ENCODE measurements at regions not wholly inside any gene's neighbourhood (a gene's known extent, or its start where the extent isn't known, plus 50 kb on each side); places are given as distances from the start of the nearest gene placed in this dataset.

DNA sequence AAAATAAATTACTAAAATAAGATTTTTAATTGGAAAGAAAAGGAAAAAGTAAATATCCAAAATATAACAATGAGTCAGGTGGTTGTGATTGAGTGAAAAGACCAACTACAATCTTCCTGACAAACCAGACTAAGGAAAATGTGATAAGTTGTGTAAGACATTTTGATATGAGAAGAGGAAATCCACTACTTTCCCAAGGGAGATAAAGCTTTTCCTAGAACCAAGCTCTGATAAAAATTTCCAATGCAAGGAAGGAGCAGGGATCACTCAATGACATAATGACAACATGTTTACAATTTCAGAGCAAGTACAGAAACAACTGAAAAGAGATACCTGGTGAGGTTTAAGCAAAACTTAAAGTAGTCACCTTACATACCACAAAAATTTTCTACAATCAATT, 305.1 kb upstream of the RASGEF1B start:
- DNase-seq = no peak
- intact Hi-C loops (cut with DNase I) = no loop called here
- no peaks in the 10 kb centered on the region for H3K4me1 ChIP-seq (replicated peaks in 1 of 2)
- TF ChIP-seq, protein P1, sequence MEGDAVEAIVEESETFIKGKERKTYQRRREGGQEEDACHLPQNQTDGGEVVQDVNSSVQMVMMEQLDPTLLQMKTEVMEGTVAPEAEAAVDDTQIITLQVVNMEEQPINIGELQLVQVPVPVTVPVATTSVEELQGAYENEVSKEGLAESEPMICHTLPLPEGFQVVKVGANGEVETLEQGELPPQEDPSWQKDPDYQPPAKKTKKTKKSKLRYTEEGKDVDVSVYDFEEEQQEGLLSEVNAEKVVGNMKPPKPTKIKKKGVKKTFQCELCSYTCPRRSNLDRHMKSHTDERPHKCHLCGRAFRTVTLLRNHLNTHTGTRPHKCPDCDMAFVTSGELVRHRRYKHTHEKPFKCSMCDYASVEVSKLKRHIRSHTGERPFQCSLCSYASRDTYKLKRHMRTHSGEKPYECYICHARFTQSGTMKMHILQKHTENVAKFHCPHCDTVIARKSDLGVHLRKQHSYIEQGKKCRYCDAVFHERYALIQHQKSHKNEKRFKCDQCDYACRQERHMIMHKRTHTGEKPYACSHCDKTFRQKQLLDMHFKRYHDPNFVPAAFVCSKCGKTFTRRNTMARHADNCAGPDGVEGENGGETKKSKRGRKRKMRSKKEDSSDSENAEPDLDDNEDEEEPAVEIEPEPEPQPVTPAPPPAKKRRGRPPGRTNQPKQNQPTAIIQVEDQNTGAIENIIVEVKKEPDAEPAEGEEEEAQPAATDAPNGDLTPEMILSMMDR (IDR thresholded peaks at IDR 0.05) = no peak
- TF ChIP-seq POLR2A (IDR thresholded peaks at IDR 0.05) = no peak
- H3K27ac ChIP-seq = no peak overlapping the region
- no peaks in the 10 kb centered on the region for H3K27me3 ChIP-seq
- no peak overlapping the region for H3K4me3 ChIP-seq
- H3K36me3 ChIP-seq (replicated peaks in 1 of 2) = no peaks in the 10 kb centered on the region
- H3K9me3 ChIP-seq (replicated peaks in 1 of 3) = no peaks in the 10 kb centered on the region

DNA sequence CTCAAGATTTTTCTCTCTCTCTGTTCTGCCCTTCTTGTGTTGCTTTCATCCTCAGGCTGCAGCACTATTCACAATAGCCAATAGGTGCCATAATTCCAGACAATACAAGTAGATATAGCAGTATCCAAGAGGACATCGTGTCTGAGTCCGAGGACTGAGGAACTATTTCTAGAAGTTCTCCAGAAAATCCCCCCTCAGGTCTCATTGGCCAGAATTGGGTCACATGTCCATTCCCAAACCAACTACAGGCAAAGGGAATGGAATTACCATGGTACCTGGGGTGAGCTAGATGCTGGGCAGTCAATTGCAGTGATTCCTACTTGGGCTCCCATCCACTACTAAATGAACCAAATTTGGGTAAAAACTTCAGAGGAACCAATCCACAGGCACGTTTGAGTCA, 301.9 kb upstream of the RASGEF1B start:
- intact Hi-C loops (cut with DNase I) = no loop called here
- Histone ChIP-seq H3K27ac (no peak overlapping the region), H3K4me3 (no peak overlapping the region), H3K36me3 (replicated peaks in 1 of 2) (no peaks in the 10 kb centered on the region), H3K27me3 (no peaks in the 10 kb centered on the region), H3K9me3 (replicated peaks in 1 of 3) (no peaks in the 10 kb centered on the region), H3K4me1 (replicated peaks in 1 of 2) (no peaks in the 10 kb centered on the region)
- no peak for TF ChIP-seq POLR2A (IDR thresholded peaks at IDR 0.05)
- WGBS, 4 donors = 78 to 85% (median 84%) methylated on average over 3 of the region's 3 CpGs
- no peak for DNase-seq

DNA sequence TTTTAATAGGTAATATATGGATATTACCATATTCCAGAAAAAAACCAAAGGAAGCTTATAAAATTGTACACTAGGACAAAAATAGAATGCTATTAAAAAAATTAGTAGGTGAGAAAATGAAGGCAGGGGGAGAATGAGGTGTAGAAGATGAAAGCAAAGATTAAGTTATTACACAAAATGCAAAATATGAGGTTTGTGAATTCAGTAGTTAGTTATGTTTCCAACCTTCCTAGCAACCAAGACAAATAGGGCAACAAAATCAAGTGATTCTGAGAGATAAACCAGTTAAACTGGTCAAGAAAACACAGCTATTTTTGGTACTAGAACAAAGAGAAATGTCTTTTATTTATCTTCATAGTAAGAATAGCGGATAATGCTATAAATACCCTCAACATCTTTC, 300.0 kb upstream of the RASGEF1B start:
- Histone ChIP-seq H3K27me3 (no peaks in the 10 kb centered on the region), H3K4me3 (no peak overlapping the region), H3K4me1 (replicated peaks in 1 of 2) (no peaks in the 10 kb centered on the region), H3K36me3 (replicated peaks in 1 of 2) (no peaks in the 10 kb centered on the region), H3K9me3 (replicated peaks in 1 of 3) (no peaks in the 10 kb centered on the region), H3K27ac (no peak overlapping the region)
- 66 to 85% (median 68%) methylated on average over 1 of the region's 1 CpG for WGBS, 4 donors
- intact Hi-C loops (cut with DNase I) = no loop called here
- no peak for DNase-seq
- no peak for TF ChIP-seq POLR2A (IDR thresholded peaks at IDR 0.05)
- TF ChIP-seq, protein P1 (IDR thresholded peaks at IDR 0.05) = no peak

DNA sequence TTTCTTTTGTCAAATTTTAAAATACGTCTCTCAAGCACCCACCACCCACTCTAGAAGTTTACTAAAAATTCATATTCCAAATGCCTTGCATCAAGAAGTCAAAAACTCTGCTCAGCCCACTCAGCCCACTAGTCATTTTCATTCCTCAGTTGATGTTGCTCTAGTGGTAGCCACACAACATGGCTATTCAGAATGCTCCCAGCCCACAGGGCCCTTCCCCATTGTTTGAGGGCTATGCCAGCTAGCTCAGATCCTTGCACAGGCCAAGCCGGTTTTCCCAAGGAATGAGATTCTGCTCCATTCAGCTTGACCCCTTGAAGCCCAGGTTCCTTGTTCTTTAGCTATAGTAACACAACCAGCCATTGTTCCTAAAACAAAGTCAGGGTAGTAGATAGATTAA, 297.5 kb upstream of the RASGEF1B start:
- Histone ChIP-seq H3K27ac (no peak overlapping the region), H3K4me3 (no peak overlapping the region), H3K36me3 (replicated peaks in 1 of 2) (no peaks in the 10 kb centered on the region), H3K4me1 (replicated peaks in 1 of 2) (no peaks in the 10 kb centered on the region), H3K9me3 (replicated peaks in 1 of 3) (no peaks in the 10 kb centered on the region), H3K27me3 (no peaks in the 10 kb centered on the region)
- 70 to 100% (median 85%) methylated on average over 2 of the region's 2 CpGs for WGBS, 4 donors
- intact Hi-C loops (cut with DNase I) = no loop called here
- TF ChIP-seq POLR2A (IDR thresholded peaks at IDR 0.05) = no peak
- TF ChIP-seq, protein P1 (IDR thresholded peaks at IDR 0.05) = no peak
- DNase-seq = no peak

DNA sequence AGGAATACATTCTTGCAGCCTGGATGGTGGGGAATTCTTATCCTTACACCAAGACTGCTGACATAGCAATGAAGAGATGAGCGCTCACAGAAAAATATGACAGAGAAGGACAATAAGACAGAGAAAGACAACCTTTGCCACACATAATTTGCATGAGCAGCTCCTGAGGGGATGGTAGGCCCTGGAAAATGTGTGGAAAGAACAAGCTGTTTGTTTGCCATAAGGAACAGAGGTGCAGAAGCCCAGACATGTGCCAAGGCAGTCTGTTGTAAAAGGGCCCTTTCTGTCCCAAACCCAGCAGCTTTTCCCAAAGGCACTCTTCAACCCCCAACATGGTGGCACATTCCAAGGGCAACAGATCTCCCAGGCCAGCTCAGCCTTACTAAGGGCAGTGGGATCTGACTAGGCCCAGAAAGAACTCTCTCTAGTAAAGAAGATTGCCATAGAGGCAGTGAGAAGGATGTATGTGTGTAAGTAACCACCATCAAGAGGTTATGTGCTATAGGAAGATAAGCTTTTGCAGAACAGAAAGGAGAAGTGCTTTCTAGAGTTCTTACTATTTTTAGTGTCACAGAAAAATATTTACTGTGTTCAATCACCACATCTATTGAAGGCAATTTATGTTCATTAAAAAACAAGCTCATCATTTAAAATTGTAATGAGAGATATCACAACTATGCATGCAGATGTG, 287.0 kb upstream of the RASGEF1B start:
- WGBS, 4 donors = 95 to 100% (median 96%) methylated on average over 1 of the region's 1 CpG
- TF ChIP-seq, protein P1 (IDR thresholded peaks at IDR 0.05) = no peak
- TF ChIP-seq POLR2A (IDR thresholded peaks at IDR 0.05) = no peak
- DNase-seq = no peak

More for the DNA sequence above, 287.0 kb upstream of the RASGEF1B start:
- H3K27me3 ChIP-seq = no peaks in the 10 kb centered on the region
- no peaks in the 10 kb centered on the region for H3K36me3 ChIP-seq (replicated peaks in 1 of 2)
- no peaks in the 10 kb centered on the region for H3K4me1 ChIP-seq (replicated peaks in 1 of 2)
- no peak overlapping the region for H3K4me3 ChIP-seq
- no peaks in the 10 kb centered on the region for H3K9me3 ChIP-seq (replicated peaks in 1 of 3)
- intact Hi-C loops (cut with DNase I) = no loop called here
- H3K27ac ChIP-seq = no peak overlapping the region
